ENCODE measurements at regions not wholly inside any gene's neighbourhood (a gene's known extent, or its start where the extent isn't known, plus 50 kb on each side); places are given as distances from the start of the nearest gene placed in this dataset.
"Not testable (repeated sequence)": the region's sequence is repeated elsewhere in the genome, so short reads cannot be mapped to it uniquely, and the experiment has no call there.

DNA sequence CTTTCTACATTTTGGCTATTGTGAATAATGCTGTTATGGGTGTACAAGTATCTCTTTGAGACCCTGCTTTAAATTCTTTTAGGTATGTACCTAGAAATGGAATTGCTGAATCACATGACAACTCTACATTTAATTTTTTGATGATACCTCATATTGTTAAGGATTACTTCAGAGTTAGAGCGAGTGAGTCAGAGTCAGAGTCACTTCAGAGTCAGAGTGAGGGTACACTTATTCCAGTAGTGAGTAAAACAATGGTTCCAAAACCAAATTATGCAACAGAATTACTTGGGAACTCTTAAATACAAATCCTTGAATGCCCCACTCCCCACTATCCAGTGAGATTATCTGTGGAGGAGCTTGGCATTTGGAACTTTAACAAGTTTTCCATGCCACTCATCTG, 50.3 kb upstream of the SNRK start:
- DNase-seq, result peak; percentile 16
- in situ Hi-C loops (cut with HindIII; ENCODE audit: low pct_ligation_motif_present, low sequenced_read_pairs), result no loop called here

DNA sequence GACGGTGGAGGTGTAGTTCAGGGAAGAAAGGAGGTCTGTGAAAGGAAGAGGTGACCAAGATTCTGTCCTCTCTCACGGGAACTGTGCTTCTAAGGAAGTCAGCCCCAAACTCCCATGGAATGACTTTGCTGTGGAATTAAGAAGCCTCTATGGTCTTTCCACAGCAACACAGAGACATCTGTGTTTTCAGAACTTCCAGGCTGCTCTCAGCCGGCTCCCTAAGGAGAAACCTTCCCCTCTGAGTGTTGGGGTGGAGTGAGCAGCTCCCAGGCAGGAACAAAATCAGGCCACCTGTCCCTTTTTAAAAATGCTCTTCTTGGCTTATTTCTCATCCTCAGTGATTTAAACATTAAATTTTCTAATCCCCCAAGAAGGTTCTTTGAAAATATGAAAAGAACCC, 53.3 kb upstream of the SNRK start:
- DNase-seq, result no peak
- H3K36me3 ChIP-seq (replicated peaks), result no peaks in the 10 kb centered on the region
- TF ChIP-seq, protein P1, sequence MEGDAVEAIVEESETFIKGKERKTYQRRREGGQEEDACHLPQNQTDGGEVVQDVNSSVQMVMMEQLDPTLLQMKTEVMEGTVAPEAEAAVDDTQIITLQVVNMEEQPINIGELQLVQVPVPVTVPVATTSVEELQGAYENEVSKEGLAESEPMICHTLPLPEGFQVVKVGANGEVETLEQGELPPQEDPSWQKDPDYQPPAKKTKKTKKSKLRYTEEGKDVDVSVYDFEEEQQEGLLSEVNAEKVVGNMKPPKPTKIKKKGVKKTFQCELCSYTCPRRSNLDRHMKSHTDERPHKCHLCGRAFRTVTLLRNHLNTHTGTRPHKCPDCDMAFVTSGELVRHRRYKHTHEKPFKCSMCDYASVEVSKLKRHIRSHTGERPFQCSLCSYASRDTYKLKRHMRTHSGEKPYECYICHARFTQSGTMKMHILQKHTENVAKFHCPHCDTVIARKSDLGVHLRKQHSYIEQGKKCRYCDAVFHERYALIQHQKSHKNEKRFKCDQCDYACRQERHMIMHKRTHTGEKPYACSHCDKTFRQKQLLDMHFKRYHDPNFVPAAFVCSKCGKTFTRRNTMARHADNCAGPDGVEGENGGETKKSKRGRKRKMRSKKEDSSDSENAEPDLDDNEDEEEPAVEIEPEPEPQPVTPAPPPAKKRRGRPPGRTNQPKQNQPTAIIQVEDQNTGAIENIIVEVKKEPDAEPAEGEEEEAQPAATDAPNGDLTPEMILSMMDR (IDR thresholded peaks at IDR 0.05; ENCODE audit: low read depth, low read length, missing control alignments), result no peak
- no peak overlapping the region for H3K4me3 ChIP-seq (ENCODE audit: low read depth, low read length)
- in situ Hi-C loops (cut with HindIII; ENCODE audit: low pct_ligation_motif_present, low sequenced_read_pairs), result no loop called here
- H3K27me3 ChIP-seq (replicated peaks), result no peaks in the 10 kb centered on the region
- H3K27ac ChIP-seq, result no peak overlapping the region

More for the DNA sequence above, 50.3 kb upstream of the SNRK start:
- Histone ChIP-seq H3K36me3 (replicated peaks) (no peaks in the 10 kb centered on the region), H3K27me3 (replicated peaks) (no peaks in the 10 kb centered on the region), H3K4me3 (ENCODE audit: low read depth, low read length) (no peak overlapping the region), H3K27ac (no peak overlapping the region)
- TF ChIP-seq, protein P1 (IDR thresholded peaks at IDR 0.05; ENCODE audit: low read depth, low read length, missing control alignments), result no peak

DNA sequence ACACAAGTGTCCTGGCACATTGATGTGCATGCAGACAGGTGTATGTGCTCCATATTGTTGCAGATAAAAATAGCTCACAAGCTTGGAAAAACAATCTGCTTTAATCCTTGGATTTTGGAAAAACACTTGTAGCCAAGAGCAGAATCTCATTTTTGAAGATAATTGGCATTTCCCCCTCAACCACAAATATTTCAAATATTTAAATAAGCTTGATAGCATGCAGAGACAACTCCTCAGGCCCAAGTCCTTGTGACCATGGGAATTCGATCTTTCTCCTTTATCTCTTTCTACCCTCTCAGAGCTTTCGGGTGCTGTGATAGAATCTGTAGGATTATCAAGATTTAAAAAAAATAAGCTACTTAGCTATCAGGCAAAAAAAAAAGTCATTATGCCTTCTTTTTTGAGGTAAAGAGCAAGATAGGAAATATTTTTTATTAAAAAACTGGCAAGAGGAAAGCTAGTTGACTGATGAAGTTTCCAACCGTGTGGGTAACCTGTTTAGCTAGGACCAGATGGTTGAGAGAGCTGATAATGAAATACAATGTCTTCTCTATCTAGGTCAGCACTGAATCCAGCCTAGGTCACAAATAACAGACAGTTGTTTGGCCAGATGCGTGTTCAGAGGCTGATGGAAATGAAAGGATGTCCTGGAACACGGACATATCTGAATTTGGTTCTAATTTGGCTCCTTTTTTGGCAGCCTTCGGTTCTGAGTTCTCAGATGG, 54.9 kb upstream of the SNRK start:
- no peak overlapping the region for H3K27ac ChIP-seq
- DNase-seq, result peak; percentile 33
- no peak overlapping the region for H3K4me3 ChIP-seq (ENCODE audit: low read depth, low read length)
- TF ChIP-seq, protein P1 (IDR thresholded peaks at IDR 0.05; ENCODE audit: low read depth, low read length, missing control alignments), result no peak
- no peaks in the 10 kb centered on the region for H3K36me3 ChIP-seq (replicated peaks)
- in situ Hi-C loops (cut with HindIII; ENCODE audit: low pct_ligation_motif_present, low sequenced_read_pairs), result no loop called here
- H3K27me3 ChIP-seq (replicated peaks), result no peaks in the 10 kb centered on the region

DNA sequence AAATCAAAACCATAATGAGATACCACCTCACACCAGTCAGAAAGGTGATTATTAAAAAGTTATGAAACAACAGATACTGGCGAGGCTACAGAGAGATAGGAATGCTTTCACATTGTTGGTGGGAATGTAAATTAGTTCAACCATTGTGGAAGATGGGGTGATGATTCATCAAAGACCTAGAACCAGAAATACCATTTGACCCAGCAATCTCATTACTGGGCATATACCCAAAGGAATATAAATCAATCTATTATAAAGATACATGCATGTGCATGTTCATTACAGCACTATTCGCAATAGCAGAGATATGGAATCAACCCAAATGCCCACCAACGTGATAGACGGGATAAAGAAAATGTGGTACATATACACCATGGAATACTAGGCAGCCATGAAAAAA, 56.5 kb upstream of the SNRK start:
- H3K36me3 ChIP-seq (replicated peaks); H3K4me3 ChIP-seq (ENCODE audit: low read depth, low read length); DNase-seq; H3K27me3 ChIP-seq (replicated peaks); H3K27ac ChIP-seq; in situ Hi-C loops (cut with HindIII; ENCODE audit: low pct_ligation_motif_present, low sequenced_read_pairs): not testable (repeated sequence)

DNA sequence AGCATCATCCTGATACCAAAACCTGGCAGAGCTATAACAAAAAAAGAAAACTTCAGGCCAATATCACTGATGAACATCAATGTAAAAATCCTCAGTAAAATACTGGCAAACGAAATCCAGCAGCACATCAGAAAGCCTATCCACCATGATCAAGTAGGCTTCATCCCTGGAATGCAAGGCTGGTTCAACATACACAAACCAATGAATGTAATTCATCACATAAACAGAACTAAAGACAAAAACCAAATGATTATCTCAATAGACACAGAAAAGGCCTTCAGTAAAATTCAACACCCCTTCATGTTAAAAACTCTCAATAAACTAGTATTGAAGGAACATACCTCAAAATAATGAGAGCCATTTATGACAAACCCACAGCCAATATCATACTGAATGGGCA, 58.7 kb upstream of the SNRK start:
- in situ Hi-C loops (cut with HindIII; ENCODE audit: low pct_ligation_motif_present, low sequenced_read_pairs), result not testable (repeated sequence)

DNA sequence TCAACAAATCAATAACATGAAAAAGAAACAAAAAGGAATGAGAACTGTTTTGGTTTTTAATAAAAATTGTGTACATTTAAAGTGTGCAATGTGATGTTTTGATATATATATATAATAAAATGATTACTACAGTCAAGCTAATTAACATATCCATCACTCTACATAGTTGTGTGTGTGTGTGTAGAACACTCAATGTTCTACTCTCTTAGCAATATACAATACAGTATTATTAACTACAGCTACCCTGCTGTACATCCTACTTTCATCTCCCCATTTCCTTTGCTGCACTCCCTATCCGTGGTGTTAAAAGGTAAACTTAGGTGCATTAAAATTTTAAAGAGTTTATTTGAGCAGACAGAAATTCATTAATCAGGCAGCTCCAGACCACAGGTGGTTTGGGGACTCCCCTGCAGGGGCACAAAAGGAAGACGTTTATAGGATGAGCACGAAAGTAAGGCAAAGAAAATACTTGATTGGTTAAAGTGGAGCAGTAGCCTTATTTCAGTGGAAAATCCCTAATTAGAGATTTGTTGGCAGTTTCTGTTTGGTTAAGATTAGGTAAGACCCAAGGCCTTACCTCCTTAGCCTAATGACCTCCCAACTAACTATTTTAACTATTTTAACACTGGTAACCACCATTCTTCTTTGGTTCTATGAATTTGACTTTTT, 61.8 kb upstream of the SNRK start:
- Histone ChIP-seq H3K27ac (no peak overlapping the region), H3K36me3 (replicated peaks) (no peaks in the 10 kb centered on the region), H3K27me3 (replicated peaks) (no peaks in the 10 kb centered on the region), H3K4me3 (ENCODE audit: low read depth, low read length) (no peak overlapping the region)
- in situ Hi-C loops (cut with HindIII; ENCODE audit: low pct_ligation_motif_present, low sequenced_read_pairs), result no loop called here
- DNase-seq, result no peak
- TF ChIP-seq, protein P1 (IDR thresholded peaks at IDR 0.05; ENCODE audit: low read depth, low read length, missing control alignments), result no peak

More for the DNA sequence above, 58.7 kb upstream of the SNRK start:
- DNase-seq; H3K27me3 ChIP-seq (replicated peaks); H3K27ac ChIP-seq; H3K36me3 ChIP-seq (replicated peaks); H3K4me3 ChIP-seq (ENCODE audit: low read depth, low read length): not testable (repeated sequence)

Data from brain microvascular endothelial cell (primary cell).